Osteoblast (primary cell): ENCODE measurements at regions not wholly inside any gene's neighbourhood (a gene's known extent, or its start where the extent isn't known, plus 50 kb on each side); places are given as distances from the start of the nearest gene placed in this dataset.

Source experiments
- DNase-seq: peaks from one replicate; pipeline ENCODE4 v3.0.0; 2011; ENCODE audit warnings: low spot score, mixed read lengths; ENCODE audit not compliant: insufficient read length; ENCODE audit errors: missing footprints
- H2AFZ ChIP-seq: 2 replicates; pipeline ENCODE4 v1.6.0; 2011; ENCODE audit warnings: mild to moderate bottlenecking, low read length
- H3K27ac ChIP-seq: 2 replicates; pipeline ENCODE4 v1.5.1; 2011; ENCODE audit warnings: mild to moderate bottlenecking, low read depth, low read length, moderate library complexity
- H3K27me3 ChIP-seq: 2 replicates; pipeline ENCODE4 v1.6.0; 2012; ENCODE audit warnings: mild to moderate bottlenecking, control low read depth, inconsistent platforms, low read length, moderate library complexity; ENCODE audit not compliant: insufficient read depth
- H3K36me3 ChIP-seq: 2 replicates; pipeline ENCODE4 v1.5.1; 2011; ENCODE audit warnings: mild to moderate bottlenecking, low read length, control low read depth, moderate library complexity; ENCODE audit not compliant: insufficient read depth
- H3K4me1 ChIP-seq: 2 replicates; pipeline ENCODE4 v1.5.1; 2011; ENCODE audit warnings: mild to moderate bottlenecking, low read length, control low read depth, moderate library complexity; ENCODE audit not compliant: insufficient read depth
- H3K4me2 ChIP-seq: 2 replicates; pipeline ENCODE4 v1.6.0; 2011; ENCODE audit warnings: mild to moderate bottlenecking, low read length; ENCODE audit not compliant: insufficient read depth
- H3K4me3 ChIP-seq: fragments of 200-600 bp; sonication (generic); 3 replicates; pipeline ENCODE4 v1.5.1; 2012; ENCODE audit warnings: mild to moderate bottlenecking, low read length, inconsistent platforms; ENCODE audit not compliant: insufficient read depth
- H3K79me2 ChIP-seq: 2 replicates; pipeline ENCODE4 v1.6.0; 2012; ENCODE audit warnings: mild to moderate bottlenecking, low read length, control low read depth, inconsistent platforms; ENCODE audit not compliant: insufficient read depth
- H3K9me3 ChIP-seq: 2 replicates; pipeline ENCODE4 v1.5.1; 2011; ENCODE audit warnings: low read depth, low read length, control low read depth
- H4K20me1 ChIP-seq: 2 replicates; pipeline ENCODE4 v1.6.0; 2012; ENCODE audit warnings: mild to moderate bottlenecking, low read length, control low read depth; ENCODE audit not compliant: insufficient read depth
- TF ChIP-seq, protein P1 (sequence below): IDR thresholded peaks from 2 replicates; pipeline ENCODE4 v1.5.1; 2011; ENCODE audit warnings: mild to moderate bottlenecking, low read depth, low read length, moderate library complexity; ENCODE audit errors: extremely low read depth

DNA sequence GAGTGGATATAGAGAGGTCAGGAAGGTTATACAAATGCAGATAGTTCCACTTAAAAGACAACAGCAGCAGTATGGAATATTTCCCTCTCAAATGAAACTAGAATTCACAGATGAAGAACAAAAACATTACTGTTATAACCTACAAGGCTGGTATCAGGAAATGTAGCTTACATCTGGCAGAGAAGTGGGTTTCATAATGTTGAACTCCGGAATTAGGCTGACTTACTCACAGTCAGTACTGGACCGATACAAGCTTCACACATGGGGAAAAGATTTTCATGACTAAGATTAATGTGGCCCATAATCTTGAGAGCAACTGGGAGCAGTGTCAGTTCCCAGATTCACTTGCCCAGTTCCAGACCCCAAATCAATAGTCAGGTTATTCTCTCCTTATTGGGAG is 353.9 kb downstream of the DUSP6 start:
- Histone ChIP-seq H3K27me3 (no peaks in the 10 kb centered on the region), H3K27ac (no peak overlapping the region), H2AFZ (no peak overlapping the region), H3K36me3 (no peaks in the 10 kb centered on the region), H3K4me2 (no peak overlapping the region), H3K4me3 (no peak overlapping the region), H3K9me3 (no peaks in the 10 kb centered on the region), H4K20me1 (no peaks in the 10 kb centered on the region), H3K4me1 (peaks cover 5% of the 10 kb centered on the region), H3K79me2 (no peaks in the 10 kb centered on the region)
- TF ChIP-seq, protein P1, sequence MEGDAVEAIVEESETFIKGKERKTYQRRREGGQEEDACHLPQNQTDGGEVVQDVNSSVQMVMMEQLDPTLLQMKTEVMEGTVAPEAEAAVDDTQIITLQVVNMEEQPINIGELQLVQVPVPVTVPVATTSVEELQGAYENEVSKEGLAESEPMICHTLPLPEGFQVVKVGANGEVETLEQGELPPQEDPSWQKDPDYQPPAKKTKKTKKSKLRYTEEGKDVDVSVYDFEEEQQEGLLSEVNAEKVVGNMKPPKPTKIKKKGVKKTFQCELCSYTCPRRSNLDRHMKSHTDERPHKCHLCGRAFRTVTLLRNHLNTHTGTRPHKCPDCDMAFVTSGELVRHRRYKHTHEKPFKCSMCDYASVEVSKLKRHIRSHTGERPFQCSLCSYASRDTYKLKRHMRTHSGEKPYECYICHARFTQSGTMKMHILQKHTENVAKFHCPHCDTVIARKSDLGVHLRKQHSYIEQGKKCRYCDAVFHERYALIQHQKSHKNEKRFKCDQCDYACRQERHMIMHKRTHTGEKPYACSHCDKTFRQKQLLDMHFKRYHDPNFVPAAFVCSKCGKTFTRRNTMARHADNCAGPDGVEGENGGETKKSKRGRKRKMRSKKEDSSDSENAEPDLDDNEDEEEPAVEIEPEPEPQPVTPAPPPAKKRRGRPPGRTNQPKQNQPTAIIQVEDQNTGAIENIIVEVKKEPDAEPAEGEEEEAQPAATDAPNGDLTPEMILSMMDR, result no peak
- no peak for DNase-seq

DNA sequence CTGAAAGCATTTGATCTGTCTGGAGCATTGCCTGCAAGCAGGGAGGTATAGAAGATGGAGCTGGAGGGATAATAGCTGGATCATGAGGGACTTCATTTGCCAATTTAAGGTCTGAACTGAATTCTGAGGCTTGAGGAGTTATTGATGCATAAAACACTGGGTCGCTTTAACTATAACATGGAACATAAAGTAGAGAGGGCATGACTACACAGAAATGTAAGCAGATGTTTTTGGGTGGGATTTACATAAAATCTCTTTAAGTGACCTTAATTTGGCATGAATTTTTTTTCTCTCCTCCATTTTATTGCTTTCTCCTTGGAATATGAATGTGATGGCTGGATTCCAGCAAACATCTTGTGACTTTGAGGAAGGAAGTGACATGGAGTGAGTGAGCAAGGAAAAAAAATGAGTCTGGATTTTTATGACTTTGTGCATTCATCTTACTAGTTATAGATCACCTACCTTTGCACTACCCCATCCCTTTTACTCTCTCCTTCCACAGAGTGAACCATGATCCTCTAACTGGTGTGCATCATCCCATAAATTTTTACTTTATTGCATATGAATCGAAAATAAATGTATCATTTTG is 356.0 kb downstream of the DUSP6 start:
- Histone ChIP-seq H3K27me3 (no peaks in the 10 kb centered on the region), H3K36me3 (no peaks in the 10 kb centered on the region), H3K79me2 (no peaks in the 10 kb centered on the region), H4K20me1 (no peaks in the 10 kb centered on the region), H3K4me2 (no peak overlapping the region), H3K27ac (no peak overlapping the region), H3K4me3 (no peak overlapping the region), H2AFZ (no peak overlapping the region), H3K4me1 (peaks cover 7% of the 10 kb centered on the region), H3K9me3 (no peaks in the 10 kb centered on the region)
- TF ChIP-seq, protein P1, result no peak
- DNase-seq, result no peak

DNA sequence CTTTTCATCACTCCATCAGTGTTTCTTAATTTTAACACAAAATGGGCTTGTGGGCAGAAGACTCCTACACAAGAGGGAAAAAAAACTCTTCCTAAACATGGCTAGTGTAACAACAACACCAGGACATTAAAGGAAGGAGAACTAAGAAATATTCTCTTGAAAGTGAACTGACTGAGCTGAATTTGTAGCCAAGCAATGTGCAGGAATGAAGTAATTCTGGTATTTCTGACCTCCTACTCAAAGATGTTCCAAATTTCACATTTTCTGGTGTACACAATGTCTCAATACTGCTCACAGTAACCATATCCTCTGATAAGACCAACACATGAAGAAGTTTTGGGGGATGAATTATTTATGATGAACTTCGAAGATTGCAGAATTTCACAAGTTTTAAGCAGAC is 357.3 kb downstream of the DUSP6 start:
- H2AFZ ChIP-seq, result no peak overlapping the region
- H3K4me3 ChIP-seq, result no peak overlapping the region
- H4K20me1 ChIP-seq, result no peaks in the 10 kb centered on the region
- no peak for DNase-seq
- no peak overlapping the region for H3K27ac ChIP-seq
- H3K9me3 ChIP-seq, result no peaks in the 10 kb centered on the region
- no peaks in the 10 kb centered on the region for H3K79me2 ChIP-seq
- no peaks in the 10 kb centered on the region for H3K36me3 ChIP-seq
- peaks cover 7% of the 10 kb centered on the region for H3K4me1 ChIP-seq
- TF ChIP-seq, protein P1, result no peak
- no peak overlapping the region for H3K4me2 ChIP-seq
- no peaks in the 10 kb centered on the region for H3K27me3 ChIP-seq

DNA sequence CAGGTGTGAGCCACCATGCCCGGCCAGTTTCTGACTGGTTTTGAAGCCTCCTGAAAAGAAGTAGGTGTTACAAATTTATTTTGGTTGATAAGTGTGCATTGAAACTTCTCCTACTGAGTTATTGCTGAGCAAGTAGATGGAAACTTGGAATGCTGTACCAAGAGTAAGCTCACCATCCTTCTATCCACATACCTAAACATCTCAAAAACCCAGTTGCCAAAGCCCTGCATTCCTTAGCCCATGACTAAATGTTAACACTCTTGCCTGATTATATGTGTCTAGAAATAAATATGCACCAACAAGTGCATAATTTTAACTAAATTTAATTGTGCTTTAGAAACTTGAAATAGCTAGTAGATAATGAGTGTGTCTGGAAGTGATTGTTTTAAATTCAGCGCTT is 357.8 kb downstream of the DUSP6 start:
- no peaks in the 10 kb centered on the region for H3K36me3 ChIP-seq
- H3K9me3 ChIP-seq, result no peaks in the 10 kb centered on the region
- no peaks in the 10 kb centered on the region for H3K27me3 ChIP-seq
- H4K20me1 ChIP-seq, result no peaks in the 10 kb centered on the region
- no peak overlapping the region for H3K27ac ChIP-seq
- no peaks in the 10 kb centered on the region for H3K79me2 ChIP-seq
- peaks cover 7% of the 10 kb centered on the region for H3K4me1 ChIP-seq
- DNase-seq, result no peak
- no peak overlapping the region for H2AFZ ChIP-seq
- H3K4me3 ChIP-seq, result no peak overlapping the region
- TF ChIP-seq, protein P1, result no peak
- no peak overlapping the region for H3K4me2 ChIP-seq
